HG02840 (cell line): ENCODE measurements at regions not wholly inside any gene's neighbourhood (a gene's known extent, or its start where the extent isn't known, plus 50 kb on each side); places are given as distances from the start of the nearest gene placed in this dataset.

Experiments used
- ATAC-seq: cut with Tn5 transposase; IDR thresholded peaks from one replicate; pipeline ENCODE4 v1.9.1; 2021; ENCODE audit warnings: mild to moderate bottlenecking, moderate library complexity, moderate number of reproducible peaks; ENCODE audit not compliant: unreplicated experiment, low FRiP score

DNA sequence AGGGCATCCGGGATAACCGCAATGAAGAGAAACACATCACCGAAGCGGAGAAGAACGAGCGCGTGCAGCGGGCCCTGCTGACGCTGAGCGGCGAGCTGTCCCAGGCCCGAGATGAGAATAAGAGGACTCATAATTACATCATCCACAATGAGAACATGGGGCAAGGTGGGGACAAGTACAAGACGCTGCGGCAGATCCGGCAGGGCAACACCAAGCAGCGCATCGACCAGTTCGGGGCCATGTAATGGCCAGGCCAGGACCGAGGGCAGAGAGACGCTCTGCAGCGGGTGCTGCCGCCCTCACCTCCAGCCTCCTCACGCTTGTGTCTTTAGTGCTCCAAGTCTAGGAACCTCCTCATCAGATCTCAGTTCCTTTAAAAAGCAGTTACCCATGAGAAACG, 863.7 kb upstream of the ALCAM start:
- no peak for ATAC-seq

GRCh38 chr3:104510131-104510849, 856.4 kb upstream of the ALCAM start:
- ATAC-seq = no peak

DNA sequence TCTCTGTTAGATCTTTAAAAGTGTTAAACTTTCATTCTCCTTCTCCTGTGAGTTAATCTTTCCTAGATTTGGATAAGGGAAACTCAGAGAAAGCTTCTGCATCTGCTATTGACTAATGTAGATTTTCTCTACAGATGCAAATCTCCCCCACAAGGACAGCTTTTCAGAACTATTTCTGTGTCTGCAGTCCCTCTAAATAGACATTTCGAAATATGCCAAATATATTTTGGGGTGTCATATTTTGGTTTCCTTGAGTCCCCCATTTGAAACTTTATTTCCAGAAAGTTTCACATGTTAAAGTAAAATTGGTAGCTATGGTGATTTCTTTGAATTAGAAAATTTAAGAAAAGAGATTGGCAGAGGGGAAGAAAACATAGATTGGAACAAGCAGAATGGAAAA, 852.3 kb upstream of the ALCAM start:
- ATAC-seq = no peak

DNA sequence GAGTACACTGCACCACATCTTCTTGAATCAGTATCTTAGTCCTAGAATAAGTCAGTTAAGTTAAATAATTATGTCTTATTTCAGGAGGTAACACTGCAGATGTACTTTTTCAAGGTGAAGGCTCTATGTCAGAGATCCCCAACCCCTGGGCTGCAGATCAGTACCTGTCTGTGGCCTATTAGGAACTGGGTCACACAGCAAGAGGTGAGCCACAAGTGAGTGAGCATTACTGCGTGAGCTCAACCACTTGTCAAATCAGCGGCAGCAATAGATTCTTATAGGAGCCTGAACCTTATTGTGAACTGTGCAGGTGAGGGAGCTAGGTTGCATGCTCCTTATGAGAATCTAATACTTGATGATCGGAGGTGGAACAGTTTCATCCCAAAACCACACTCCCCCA, 851.9 kb upstream of the ALCAM start:
- no peak for ATAC-seq

- peak; percentile 27 for ATAC-seq
Observed at GRCh38 chr3:104519068-104519467, 847.6 kb upstream of the ALCAM start.

GRCh38 chr3:104519468-104520227, 847.1 kb upstream of the ALCAM start:
- ATAC-seq = no peak

DNA sequence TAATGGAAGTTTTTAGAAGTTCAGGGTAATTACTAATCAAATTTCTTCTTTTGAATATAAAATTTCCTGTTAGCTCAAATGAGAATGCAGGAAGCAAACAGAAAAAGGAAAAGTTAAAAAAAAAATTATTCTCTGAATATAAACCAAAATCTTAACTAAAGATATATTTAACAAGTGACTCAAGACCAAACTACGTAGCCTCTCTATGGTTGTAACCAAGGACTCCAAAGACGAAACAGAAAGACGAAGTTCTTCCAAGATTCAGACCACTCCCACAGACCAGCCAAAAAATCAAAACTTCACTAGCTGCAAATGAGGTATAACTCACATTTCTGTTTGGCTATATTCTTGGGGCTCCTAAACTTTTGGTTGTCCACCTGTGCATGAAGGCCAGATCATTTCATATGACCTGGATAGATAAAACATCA, 846.5 kb upstream of the ALCAM start:
- ATAC-seq = no peak

DNA sequence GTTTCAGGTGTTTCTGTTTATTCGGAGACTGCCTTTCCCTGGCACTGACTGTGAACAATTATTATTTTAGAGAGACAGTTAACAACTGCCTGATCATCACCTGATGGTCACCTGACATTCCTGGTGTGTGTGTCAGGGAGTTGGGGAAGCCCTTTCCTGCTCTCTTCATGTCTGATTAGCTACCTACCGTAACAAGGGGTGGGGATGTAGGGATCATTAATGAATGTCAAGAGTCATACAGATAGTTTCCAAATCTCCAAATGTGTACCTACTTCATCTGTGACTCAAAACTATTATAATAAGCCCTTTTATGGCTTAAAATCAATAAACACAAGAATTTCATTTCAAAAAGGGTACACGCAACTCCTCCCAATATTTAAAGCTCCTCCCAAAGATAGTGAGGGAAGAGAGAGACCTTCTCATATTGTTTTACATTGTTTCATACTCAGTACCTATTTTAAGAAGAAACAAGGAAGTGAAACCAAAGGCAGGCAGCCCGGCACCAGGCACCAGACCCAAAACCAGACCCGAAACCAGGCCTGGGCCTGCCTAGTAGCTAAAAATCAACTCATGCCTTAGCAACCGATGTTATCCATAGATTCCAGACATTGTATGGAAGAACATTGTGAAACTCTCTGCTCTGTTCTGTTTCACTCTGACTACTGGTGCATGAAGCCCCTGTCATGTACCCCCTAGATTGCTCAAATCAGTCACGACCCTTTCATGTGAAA, 844.9 kb upstream of the ALCAM start:
- peak; percentile 47 for ATAC-seq

DNA sequence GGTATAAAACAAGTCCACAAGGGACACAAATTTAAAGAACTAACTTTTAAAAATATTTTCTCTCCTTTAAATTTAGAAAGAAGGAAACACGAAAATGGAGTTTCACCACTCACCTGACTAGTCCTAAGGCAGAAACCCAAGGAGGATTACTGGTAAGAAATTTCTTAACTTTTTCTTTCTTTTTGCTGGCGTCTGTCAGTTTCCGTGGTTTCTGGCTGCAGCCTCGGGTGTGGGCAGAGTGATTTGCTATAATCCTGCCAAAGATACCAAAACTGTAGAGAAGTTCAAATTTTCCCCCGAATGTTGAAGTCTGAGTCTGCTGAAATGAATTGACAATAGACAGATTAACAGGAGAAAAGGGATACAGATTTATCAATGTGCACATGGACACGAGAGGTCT, 843.6 kb upstream of the ALCAM start:
- ATAC-seq = no peak

GRCh38 chr3:104526901-104527401, 839.8 kb upstream of the ALCAM start:
- peak; percentile 79 for ATAC-seq

GRCh38 chr3:104530934-104531333, 835.8 kb upstream of the ALCAM start:
- no peak for ATAC-seq

DNA sequence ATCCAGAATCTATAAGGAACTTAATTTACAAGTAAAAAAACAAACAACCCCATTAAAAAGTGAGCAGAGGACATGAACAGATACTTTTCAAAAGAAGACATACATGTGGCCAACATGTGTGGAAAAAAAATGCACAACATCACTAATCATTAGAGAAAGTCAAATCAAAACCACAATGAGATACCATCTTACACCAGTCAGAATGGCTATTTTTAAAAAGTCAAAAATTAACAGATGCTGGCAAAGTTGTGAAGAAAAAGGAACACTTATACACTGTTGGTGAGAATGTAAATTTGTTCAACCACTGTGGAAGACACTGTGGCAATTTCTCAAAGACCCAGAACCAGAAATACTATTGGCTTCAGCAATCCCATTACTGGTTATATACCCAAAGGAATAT, 830.0 kb upstream of the ALCAM start:
- no peak for ATAC-seq

DNA sequence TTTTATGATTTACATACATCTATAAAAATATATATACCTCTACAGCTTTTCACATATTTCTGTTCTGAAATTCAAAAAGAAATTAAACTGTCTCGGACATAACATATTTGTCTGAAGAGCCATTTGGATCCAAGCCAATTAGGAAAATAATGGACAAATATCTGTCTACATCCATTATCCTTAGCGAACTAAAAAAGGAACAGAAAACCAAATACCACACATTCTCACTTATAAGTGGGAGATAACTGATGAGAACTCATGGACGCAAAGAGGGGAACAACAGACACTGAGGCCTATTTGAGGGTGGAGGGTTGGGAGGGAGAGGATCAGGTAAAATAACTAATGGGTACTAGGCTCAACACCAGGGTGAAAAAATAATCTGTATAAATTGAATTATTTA, 829.4 kb upstream of the ALCAM start:
- no peak for ATAC-seq

DNA sequence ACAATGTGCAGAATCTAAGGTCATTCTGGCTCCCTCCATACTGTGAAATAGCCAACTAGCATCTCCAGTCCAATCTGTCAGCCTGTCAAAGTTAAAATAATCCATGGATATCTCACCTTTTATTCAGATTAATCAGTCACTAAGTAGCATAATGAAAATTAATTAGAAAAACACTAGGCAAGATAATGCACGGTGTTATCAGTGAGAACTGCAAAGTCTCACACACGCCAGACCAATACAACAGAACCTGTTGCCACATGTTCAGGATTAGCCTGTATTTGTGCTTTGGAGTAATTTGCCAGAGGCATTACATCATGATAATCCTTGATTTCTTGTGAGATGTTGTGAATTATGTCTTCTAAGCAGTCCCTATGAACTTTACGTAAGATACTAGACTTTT, 820.4 kb upstream of the ALCAM start:
- ATAC-seq = no peak

- ATAC-seq = no peak
Observed at GRCh38 chr3:104547031-104547430, 819.7 kb upstream of the ALCAM start.

DNA sequence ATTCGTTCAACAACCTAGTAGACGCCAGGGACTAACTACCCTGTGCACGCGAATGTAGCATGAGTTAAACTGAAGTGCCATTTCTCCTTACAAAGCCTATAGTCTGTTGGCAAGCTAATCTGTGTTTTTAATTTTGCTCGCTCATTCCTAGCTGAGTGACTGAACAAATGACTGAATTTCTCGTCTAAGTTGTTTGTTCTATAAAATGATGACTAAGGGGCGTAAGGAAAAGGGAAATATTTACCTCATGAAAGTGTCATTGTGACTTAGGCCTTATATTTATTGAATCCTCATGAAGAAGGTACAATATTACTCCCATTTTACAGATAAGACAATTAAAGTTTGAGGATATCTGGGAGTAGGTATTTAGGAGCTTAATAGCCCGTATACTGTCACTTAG, 818.3 kb upstream of the ALCAM start:
- ATAC-seq = no peak

- ATAC-seq = no peak
Observed at GRCh38 chr3:104549099-104549714, 817.5 kb upstream of the ALCAM start.

- ATAC-seq = no peak
Observed at GRCh38 chr3:104553121-104553520, 813.6 kb upstream of the ALCAM start.

DNA sequence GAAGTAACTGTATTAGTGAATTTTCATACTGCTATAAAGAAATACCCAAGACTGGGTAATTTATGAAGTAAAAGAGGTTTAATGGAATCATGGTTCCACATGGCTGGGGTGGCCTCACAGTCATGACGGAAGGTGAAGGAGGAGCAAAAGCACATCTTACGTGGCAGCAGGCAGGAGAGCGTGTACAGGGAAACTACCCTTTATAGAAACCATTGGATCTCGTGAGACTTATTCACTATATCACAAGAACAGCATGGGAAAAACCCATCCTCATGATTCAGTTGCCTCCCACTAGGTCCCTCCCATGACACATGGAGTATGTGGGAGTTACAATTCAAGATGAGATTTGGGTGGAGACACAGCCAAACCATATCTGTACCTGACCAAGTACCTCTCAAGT, 812.3 kb upstream of the ALCAM start:
- ATAC-seq = no peak

DNA sequence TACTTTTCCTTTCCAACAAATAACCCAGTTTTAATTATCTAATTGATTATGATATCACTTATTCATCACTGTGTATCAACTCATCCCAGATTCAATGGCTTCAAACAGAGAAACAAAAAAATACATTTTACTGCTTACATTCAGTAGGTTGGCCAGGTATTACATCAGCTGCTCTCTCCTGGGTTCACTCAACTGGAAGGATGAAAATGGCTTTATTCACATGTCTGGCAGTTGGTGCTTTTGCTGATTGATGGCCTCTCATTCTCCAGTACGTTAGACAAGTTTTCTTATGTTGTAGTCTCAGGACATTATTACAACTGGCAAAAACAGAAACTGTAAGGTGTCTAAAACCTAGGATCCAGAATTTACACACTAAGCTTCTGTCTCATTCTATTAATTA, 811.0 kb upstream of the ALCAM start:
- no peak for ATAC-seq
